GM23338 (cell line): ENCODE measurements at regions not wholly inside any gene's neighbourhood (a gene's known extent, or its start where the extent isn't known, plus 50 kb on each side); places are given as distances from the start of the nearest gene placed in this dataset.

Experiments
- ATAC-seq: fragments of 200-7000 bp; cut with Tn5 transposase; 3 replicates; pipeline ENCODE4 v1.9.1; 2020
- DNase-seq: peaks from one replicate; pipeline ENCODE4 v3.0.0-alpha.2; 2015; ENCODE audit warnings: low spot score
- H2AFZ ChIP-seq: fragments of 200-600 bp; sonication (generic); 2 replicates; pipeline ENCODE4 v1.8.0; 2016; ENCODE audit warnings: antibody characterized with exemption, mild to moderate bottlenecking, moderate library complexity
- H3F3A ChIP-seq: fragments of 200-600 bp; sonication (generic); replicated peaks from 2 replicates; pipeline ENCODE4 v1.8.0; 2017; ENCODE audit warnings: antibody characterized with exemption, mixed run types, low read depth
- H3K27ac ChIP-seq: fragments of 200-600 bp; sonication (generic); 2 replicates; pipeline ENCODE4 v1.6.1; 2016; ENCODE audit warnings: low read depth
- H3K27me3 ChIP-seq: fragments of 200-600 bp; sonication (generic); 2 replicates; pipeline ENCODE4 v1.8.0; 2016; ENCODE audit warnings: mild to moderate bottlenecking, mixed run types, moderate library complexity; ENCODE audit not compliant: insufficient read depth
- H3K36me3 ChIP-seq: fragments of 200-600 bp; sonication (generic); 2 replicates; pipeline ENCODE4 v1.8.0; 2016; ENCODE audit warnings: mild to moderate bottlenecking; ENCODE audit not compliant: insufficient read depth
- H3K4me1 ChIP-seq: fragments of 200-600 bp; sonication (generic); 2 replicates; pipeline ENCODE4 v1.8.0; 2016; ENCODE audit warnings: mild to moderate bottlenecking, moderate library complexity; ENCODE audit not compliant: insufficient read depth
- H3K4me2 ChIP-seq: fragments of 200-600 bp; sonication (generic); 2 replicates; pipeline ENCODE4 v1.7.1; 2017; ENCODE audit warnings: mixed run types
- H3K4me3 ChIP-seq: fragments of 200-600 bp; sonication (generic); 2 replicates; pipeline ENCODE4 v1.6.1; 2016; ENCODE audit warnings: mixed run types
- H3K79me2 ChIP-seq: fragments of 200-600 bp; sonication (generic); replicated peaks from 2 replicates; pipeline ENCODE4 v1.8.0; 2017; ENCODE audit warnings: mild to moderate bottlenecking; ENCODE audit not compliant: insufficient read depth
- H3K9me2 ChIP-seq: fragments of 200-600 bp; sonication (generic); 2 replicates; pipeline ENCODE4 v1.8.0; 2017; ENCODE audit not compliant: insufficient read depth
- H4K20me1 ChIP-seq: fragments of 200-600 bp; sonication (generic); replicated peaks from 2 replicates; pipeline ENCODE4 v1.8.0; 2017; ENCODE audit warnings: mild to moderate bottlenecking; ENCODE audit not compliant: insufficient read depth
- H3K27ac Mint-ChIP-seq: 2 replicates; pipeline ENCODE4 v1.8.0; 2020; ENCODE audit warnings: inconsistent platforms, mild to moderate bottlenecking, moderate library complexity, mixed read lengths
- H3K27me3 Mint-ChIP-seq: 3 replicates; pipeline ENCODE4 v1.8.0; 2022; ENCODE audit warnings: low read depth, mild to moderate bottlenecking, moderate library complexity, mixed read lengths, inconsistent platforms; ENCODE audit not compliant: insufficient read depth, poor library complexity
- H3K36me3 Mint-ChIP-seq: 3 replicates; pipeline ENCODE4 v1.8.0; 2021; ENCODE audit warnings: low read depth, mild to moderate bottlenecking, inconsistent platforms, moderate library complexity, mixed read lengths
- H3K4me1 Mint-ChIP-seq: 3 replicates; pipeline ENCODE4 v1.8.0; 2020; ENCODE audit warnings: mild to moderate bottlenecking, inconsistent platforms, mixed read lengths
- H3K4me3 Mint-ChIP-seq: 3 replicates; pipeline ENCODE4 v1.8.0; 2021; ENCODE audit warnings: moderate library complexity, mild to moderate bottlenecking, inconsistent platforms, mixed read lengths
- H3K9me3 Mint-ChIP-seq: 3 replicates; pipeline ENCODE4 v1.8.0; 2020; ENCODE audit warnings: moderate library complexity, mild to moderate bottlenecking, inconsistent platforms, mixed read lengths
- CREB1 ChIP-seq: fragments of 250-450 bp; sonication (Bioruptor Pico); IDR thresholded peaks from 2 replicates; pipeline ENCODE4 v1.5.0; 2020; ENCODE audit warnings: low read depth, mild to moderate bottlenecking, moderate library complexity
- EZH2 ChIP-seq: fragments of 200-600 bp; sonication (generic); IDR thresholded peaks from one replicate; pipeline ENCODE4 v1.8.0; 2017; ENCODE audit warnings: antibody characterized with exemption, mild to moderate bottlenecking, low read depth; ENCODE audit not compliant: unreplicated experiment
- EZH2phosphoT487 ChIP-seq: fragments of 200-600 bp; sonication (generic); IDR thresholded peaks from one replicate; pipeline ENCODE4 v1.8.1; 2018; ENCODE audit warnings: antibody characterized with exemption; ENCODE audit not compliant: unreplicated experiment
- JUNB ChIP-seq: IDR thresholded peaks from one replicate; pipeline ENCODE4 v1.6.1; 2016; ENCODE audit warnings: antibody characterized with exemption; ENCODE audit not compliant: unreplicated experiment
- NANOG ChIP-seq: IDR thresholded peaks from 2 replicates; pipeline ENCODE4 v1.6.1; 2016; ENCODE audit warnings: antibody characterized with exemption, borderline replicate concordance
- POLR2AphosphoS5 ChIP-seq: IDR thresholded peaks from 2 replicates; pipeline ENCODE4 v1.6.1; 2016; ENCODE audit warnings: antibody characterized with exemption, low read depth
- STAT1 ChIP-seq: IDR thresholded peaks from one replicate; pipeline ENCODE4 v1.6.1; 2016; ENCODE audit warnings: antibody characterized with exemption; ENCODE audit not compliant: unreplicated experiment
- ZNF114 ChIP-seq: fragments of 250-450 bp; sonication (Bioruptor Pico); IDR thresholded peaks from 2 replicates; pipeline ENCODE4 v1.5.0; 2020; ENCODE audit warnings: mild to moderate bottlenecking, moderate library complexity
- TF ChIP-seq, protein P1 (sequence below): IDR thresholded peaks from 2 replicates; pipeline ENCODE4 v1.6.1; 2016; ENCODE audit warnings: antibody characterized with exemption
- TF ChIP-seq, protein P2 (sequence below), 2 experiments: fragments of 200-600 bp in 1 of 2; sonication (generic) in 1 of 2; conservative IDR thresholded peaks; 2 replicates each; pipeline versions ENCODE4 v1.5.1 to v1.6.1; 2016 to 2017; ENCODE audit warnings: antibody characterized with exemption in 2 of 2, low read depth in 2 of 2, mild to moderate bottlenecking in 2 of 2, moderate library complexity in 1 of 2
- TF ChIP-seq, protein P3 (sequence below): fragments of 250-450 bp; sonication (Bioruptor Pico); IDR thresholded peaks from 2 replicates; pipeline ENCODE4 v1.5.0; 2020; ENCODE audit warnings: mild to moderate bottlenecking, moderate library complexity

DNA sequence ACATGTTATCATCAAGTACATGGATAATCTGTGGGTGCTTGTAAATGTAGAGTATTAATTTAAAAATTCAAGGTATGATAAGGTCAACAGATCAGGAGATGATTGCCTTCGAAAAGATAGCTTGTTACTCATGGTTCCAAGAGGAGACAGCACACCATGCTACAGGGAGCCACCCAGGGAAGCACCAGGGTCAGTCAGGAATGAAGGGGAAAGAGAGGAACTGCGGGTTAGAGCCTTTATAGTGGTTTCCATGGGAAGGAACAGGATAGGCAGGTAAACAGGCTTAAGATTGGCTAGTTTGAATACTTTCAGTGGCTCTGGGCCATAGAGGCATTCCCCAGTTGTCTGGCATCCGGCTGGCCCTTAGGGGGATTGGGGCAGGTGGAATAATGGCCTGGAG is 74.2 kb upstream of the SERTM1 start (continued):
- TF ChIP-seq STAT1 (no peak), JUNB (no peak), EZH2phosphoT487 (no peak), EZH2 (no peak), NANOG (no peak)
- TF ChIP-seq, protein P1, sequence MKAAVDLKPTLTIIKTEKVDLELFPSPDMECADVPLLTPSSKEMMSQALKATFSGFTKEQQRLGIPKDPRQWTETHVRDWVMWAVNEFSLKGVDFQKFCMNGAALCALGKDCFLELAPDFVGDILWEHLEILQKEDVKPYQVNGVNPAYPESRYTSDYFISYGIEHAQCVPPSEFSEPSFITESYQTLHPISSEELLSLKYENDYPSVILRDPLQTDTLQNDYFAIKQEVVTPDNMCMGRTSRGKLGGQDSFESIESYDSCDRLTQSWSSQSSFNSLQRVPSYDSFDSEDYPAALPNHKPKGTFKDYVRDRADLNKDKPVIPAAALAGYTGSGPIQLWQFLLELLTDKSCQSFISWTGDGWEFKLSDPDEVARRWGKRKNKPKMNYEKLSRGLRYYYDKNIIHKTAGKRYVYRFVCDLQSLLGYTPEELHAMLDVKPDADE, result no peak
- TF ChIP-seq, protein P2, sequence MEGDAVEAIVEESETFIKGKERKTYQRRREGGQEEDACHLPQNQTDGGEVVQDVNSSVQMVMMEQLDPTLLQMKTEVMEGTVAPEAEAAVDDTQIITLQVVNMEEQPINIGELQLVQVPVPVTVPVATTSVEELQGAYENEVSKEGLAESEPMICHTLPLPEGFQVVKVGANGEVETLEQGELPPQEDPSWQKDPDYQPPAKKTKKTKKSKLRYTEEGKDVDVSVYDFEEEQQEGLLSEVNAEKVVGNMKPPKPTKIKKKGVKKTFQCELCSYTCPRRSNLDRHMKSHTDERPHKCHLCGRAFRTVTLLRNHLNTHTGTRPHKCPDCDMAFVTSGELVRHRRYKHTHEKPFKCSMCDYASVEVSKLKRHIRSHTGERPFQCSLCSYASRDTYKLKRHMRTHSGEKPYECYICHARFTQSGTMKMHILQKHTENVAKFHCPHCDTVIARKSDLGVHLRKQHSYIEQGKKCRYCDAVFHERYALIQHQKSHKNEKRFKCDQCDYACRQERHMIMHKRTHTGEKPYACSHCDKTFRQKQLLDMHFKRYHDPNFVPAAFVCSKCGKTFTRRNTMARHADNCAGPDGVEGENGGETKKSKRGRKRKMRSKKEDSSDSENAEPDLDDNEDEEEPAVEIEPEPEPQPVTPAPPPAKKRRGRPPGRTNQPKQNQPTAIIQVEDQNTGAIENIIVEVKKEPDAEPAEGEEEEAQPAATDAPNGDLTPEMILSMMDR (conservative IDR thresholded peaks at IDR 0.05; ENCODE audit: low read depth in 2 of 2), result no peak

DNA sequence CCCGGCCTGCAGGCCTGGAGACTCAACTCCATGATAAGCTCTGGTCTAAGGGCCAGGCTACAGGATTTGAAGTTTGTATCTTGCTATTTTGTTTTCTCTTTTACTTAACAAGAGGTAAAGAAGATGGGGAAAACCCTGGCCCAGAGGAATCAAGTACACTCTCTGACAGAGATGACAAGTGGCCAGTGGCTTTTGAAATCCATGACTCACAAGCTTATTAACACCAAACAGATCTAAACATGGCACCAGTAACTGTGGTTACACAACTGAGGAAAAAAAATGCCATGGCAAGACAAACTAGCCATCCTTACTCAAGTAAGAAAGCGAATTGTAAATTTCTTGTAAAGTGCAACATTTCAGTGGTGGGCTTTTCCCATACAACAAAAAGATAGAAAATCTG is 72.6 kb upstream of the SERTM1 start:
- DNase-seq (no peak), ATAC-seq (no peak)
- no peaks in the 10 kb centered on the region for H3K36me3 ChIP-seq
- no peaks in the 10 kb centered on the region for H4K20me1 ChIP-seq
- peaks cover 8% of the 10 kb centered on the region for H3K4me1 Mint-ChIP-seq
- no peak overlapping the region for H3K27ac ChIP-seq
- no peaks in the 10 kb centered on the region for H3K27me3 ChIP-seq
- H3F3A ChIP-seq, result no peaks in the 10 kb centered on the region
- H3K27me3 Mint-ChIP-seq, result peaks cover 7% of the 10 kb centered on the region
- H3K79me2 ChIP-seq, result no peaks in the 10 kb centered on the region
- H3K27ac Mint-ChIP-seq, result no peak overlapping the region
- no peak for TF ChIP-seq ZNF114
- TF ChIP-seq, protein P2 (conservative IDR thresholded peaks at IDR 0.05; ENCODE audit: low read depth in 2 of 2), result no peak
- TF ChIP-seq STAT1, result no peak
- TF ChIP-seq EZH2phosphoT487, result no peak
- no peak for TF ChIP-seq POLR2AphosphoS5
- TF ChIP-seq, protein P1, result no peak
- no peak for TF ChIP-seq EZH2
- TF ChIP-seq, protein P3, sequence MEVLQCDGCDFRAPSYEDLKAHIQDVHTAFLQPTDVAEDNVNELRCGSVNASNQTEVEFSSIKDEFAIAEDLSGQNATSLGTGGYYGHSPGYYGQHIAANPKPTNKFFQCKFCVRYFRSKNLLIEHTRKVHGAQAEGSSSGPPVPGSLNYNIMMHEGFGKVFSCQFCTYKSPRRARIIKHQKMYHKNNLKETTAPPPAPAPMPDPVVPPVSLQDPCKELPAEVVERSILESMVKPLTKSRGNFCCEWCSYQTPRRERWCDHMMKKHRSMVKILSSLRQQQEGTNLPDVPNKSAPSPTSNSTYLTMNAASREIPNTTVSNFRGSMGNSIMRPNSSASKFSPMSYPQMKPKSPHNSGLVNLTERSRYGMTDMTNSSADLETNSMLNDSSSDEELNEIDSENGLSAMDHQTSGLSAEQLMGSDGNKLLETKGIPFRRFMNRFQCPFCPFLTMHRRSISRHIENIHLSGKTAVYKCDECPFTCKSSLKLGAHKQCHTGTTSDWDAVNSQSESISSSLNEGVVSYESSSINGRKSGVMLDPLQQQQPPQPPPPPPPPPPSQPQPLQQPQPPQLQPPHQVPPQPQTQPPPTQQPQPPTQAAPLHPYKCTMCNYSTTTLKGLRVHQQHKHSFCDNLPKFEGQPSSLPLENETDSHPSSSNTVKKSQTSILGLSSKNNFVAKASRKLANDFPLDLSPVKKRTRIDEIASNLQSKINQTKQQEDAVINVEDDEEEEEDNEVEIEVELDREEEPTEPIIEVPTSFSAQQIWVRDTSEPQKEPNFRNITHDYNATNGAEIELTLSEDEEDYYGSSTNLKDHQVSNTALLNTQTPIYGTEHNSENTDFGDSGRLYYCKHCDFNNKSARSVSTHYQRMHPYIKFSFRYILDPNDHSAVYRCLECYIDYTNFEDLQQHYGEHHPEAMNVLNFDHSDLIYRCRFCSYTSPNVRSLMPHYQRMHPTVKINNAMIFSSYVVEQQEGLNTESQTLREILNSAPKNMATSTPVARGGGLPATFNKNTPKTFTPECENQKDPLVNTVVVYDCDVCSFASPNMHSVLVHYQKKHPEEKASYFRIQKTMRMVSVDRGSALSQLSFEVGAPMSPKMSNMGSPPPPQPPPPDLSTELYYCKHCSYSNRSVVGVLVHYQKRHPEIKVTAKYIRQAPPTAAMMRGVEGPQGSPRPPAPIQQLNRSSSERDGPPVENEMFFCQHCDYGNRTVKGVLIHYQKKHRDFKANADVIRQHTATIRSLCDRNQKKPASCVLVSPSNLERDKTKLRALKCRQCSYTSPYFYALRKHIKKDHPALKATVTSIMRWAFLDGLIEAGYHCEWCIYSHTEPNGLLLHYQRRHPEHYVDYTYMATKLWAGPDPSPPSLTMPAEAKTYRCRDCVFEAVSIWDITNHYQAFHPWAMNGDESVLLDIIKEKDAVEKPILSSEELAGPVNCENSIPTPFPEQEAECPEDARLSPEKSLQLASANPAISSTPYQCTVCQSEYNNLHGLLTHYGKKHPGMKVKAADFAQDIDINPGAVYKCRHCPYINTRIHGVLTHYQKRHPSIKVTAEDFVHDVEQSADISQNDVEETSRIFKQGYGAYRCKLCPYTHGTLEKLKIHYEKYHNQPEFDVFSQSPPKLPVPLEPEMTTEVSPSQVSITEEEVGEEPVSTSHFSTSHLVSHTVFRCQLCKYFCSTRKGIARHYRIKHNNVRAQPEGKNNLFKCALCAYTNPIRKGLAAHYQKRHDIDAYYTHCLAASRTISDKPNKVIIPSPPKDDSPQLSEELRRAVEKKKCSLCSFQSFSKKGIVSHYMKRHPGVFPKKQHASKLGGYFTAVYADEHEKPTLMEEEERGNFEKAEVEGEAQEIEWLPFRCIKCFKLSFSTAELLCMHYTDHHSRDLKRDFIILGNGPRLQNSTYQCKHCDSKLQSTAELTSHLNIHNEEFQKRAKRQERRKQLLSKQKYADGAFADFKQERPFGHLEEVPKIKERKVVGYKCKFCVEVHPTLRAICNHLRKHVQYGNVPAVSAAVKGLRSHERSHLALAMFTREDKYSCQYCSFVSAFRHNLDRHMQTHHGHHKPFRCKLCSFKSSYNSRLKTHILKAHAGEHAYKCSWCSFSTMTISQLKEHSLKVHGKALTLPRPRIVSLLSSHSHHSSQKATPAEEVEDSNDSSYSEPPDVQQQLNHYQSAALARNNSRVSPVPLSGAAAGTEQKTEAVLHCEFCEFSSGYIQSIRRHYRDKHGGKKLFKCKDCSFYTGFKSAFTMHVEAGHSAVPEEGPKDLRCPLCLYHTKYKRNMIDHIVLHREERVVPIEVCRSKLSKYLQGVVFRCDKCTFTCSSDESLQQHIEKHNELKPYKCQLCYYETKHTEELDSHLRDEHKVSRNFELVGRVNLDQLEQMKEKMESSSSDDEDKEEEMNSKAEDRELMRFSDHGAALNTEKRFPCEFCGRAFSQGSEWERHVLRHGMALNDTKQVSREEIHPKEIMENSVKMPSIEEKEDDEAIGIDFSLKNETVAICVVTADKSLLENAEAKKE, result no peak
- TF ChIP-seq JUNB, result no peak
- TF ChIP-seq CREB1, result no peak
- TF ChIP-seq NANOG, result no peak
- no peaks in the 10 kb centered on the region; the same call in 2 of the 3 replicates for H3K9me3 Mint-ChIP-seq
- H3K4me2 ChIP-seq, result no peak overlapping the region
- H3K36me3 Mint-ChIP-seq, result no peaks in the 10 kb centered on the region
- no peaks in the 10 kb centered on the region for H3K9me2 ChIP-seq
- no peak overlapping the region for H3K4me3 Mint-ChIP-seq
- no peak overlapping the region for H2AFZ ChIP-seq
- H3K4me3 ChIP-seq, result no peak overlapping the region
- H3K4me1 ChIP-seq, result peaks cover 4% of the 10 kb centered on the region; the same call in 1 of the 2 replicates
